Midbrain (tissue), 1 donor: ENCODE measurements at regions not wholly inside any gene's neighbourhood (a gene's known extent, or its start where the extent isn't known, plus 50 kb on each side); places are given as distances from the start of the nearest gene placed in this dataset.

Experiments used
- DNase-seq: peaks from one replicate; lab custom pipeline; 2025; lab: John Stamatoyannopoulos, UW

DNA sequence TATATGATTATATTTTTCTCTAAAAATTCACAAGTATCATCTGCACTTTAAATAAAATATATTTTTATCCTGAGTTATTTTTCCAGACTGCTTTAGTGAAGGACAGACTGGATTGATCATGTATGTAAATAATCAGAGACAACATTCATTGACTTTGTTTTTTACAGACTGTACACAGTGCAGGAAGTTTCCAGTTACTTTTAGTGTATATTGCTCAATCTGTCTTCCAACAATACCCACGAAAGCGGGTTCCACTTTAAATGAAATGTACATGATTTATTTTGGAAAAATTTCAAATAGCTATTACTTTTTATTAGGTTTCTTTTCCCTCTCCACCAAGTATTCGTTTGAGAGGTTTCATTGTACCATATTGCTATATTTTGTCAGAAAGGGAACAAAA is 497.0 kb downstream of the FSCB start:
- no peak for DNase-seq

- no peak for DNase-seq
These were observed 497.4 kb downstream of the FSCB start for GRCh38 chr14:44009642-44010041.

GRCh38 chr14:43988989-43989388 is 518.1 kb downstream of the FSCB start:
- DNase-seq: no peak

- no peak for DNase-seq
These were observed 523.4 kb downstream of the FSCB start for GRCh38 chr14:43983721-43984120.

DNA sequence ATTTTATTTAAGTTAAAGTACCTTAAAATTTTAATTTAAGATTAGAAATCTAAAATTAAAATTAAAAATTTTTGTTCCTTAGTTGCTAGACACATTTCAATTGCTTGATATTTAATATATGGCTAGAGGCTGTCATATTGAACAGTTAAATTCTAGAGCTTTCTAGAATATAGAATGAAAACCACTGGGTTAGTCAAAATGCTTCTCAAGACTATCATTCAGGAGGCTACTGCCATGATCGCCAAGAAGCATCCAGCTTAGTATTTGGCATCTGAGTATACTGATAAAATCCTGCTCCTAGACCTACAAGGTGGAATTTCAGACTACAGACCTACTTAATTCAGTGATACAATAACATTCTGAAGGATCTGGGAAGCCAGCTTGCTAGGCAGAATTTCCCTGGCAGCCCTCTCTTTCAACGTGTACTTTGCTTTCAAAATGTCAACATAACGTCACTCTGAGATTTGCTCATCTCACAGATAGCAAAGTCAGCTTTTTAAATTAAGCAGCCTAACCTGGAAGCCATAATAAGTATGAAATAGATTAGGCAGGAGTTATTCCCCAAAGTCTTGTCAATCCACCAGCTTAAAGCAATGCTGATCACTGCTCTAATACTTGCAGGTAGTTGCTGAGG is 525.8 kb downstream of the FSCB start:
- no peak for DNase-seq

- DNase-seq: no peak
These were observed 550.3 kb downstream of the FSCB start for GRCh38 chr14:43956741-43957140.

DNA sequence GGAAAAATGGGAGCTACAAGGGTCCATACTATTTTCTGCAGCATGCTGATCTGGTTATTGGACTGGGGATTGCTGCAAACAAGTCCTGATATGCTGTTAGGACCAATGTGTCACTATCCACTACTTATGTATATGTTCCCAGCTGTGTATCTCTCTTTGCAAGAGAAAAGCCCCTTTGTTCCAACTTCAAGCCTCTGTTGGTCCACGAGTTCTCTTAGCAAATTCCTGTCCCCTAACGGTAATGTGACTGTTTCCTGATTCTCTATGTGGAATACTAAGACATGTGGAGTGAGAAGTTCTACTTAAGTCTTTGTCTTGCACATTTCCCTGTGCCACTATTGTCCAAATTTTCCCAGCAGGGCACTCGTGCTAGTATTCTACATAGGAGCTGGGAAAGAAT is 557.7 kb downstream of the FSCB start:
- DNase-seq: no peak

- DNase-seq: no peak
These were observed 567.2 kb downstream of the FSCB start for GRCh38 chr14:43939836-43940235.

DNA sequence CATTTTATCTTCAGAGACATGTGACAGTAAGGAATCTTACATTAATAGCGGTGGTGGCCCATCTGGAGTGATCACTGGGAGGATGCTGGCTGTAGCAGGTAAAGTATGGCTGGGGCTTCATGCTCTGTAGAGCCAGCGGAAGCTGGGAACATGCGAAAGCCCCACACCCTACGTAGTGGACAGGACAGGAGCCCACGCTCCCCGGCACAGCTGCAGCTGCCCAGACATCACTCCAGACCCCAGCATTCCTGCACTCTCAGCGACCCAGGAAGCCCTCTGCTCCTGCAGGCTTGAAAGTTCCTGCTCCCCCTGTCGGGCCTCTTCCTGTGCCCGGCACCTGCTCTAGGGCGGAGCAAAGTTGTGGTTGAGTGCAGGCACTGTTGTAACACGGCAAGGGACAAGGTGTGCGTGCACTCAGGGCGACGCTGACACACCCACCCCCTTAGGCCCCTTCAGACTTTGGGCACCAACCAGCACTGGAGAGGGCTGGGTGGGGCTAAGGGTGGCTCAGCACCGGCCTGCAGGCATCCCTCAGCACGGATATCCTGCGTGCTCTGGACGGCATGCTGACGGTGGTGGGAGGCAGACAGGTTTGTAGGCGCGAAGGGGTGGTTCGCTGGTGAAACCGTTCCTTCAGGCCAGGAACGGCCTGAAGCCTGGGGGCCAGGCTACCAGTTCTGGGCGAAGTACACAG is 568.3 kb downstream of the FSCB start:
- DNase-seq: no peak

GRCh38 chr14:43937001-43937400 is 570.1 kb downstream of the FSCB start:
- no peak for DNase-seq

- no peak for DNase-seq
These were observed 573.0 kb downstream of the FSCB start for GRCh38 chr14:43934102-43934501.

- no peak for DNase-seq
These were observed 592.9 kb downstream of the FSCB start for GRCh38 chr14:43914041-43914693.

DNA sequence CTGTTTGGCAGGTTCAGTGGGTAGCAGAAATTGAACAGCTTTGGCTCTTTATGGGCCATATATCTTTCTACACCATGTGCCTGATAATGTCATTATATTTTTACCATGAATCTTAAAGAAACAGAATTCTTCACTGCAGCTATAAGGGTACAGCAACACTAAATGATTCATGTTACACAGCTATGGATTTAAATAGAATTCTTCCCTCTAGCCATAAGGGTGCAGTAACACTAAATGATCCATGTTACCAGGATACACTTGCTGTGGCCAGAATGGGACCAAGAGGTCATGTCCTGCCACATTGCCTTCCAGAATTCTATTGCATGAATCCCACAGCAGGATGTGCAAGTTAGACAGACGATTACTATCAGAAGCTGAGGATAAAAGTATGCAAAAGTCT is 603.9 kb downstream of the FSCB start:
- DNase-seq: no peak

DNA sequence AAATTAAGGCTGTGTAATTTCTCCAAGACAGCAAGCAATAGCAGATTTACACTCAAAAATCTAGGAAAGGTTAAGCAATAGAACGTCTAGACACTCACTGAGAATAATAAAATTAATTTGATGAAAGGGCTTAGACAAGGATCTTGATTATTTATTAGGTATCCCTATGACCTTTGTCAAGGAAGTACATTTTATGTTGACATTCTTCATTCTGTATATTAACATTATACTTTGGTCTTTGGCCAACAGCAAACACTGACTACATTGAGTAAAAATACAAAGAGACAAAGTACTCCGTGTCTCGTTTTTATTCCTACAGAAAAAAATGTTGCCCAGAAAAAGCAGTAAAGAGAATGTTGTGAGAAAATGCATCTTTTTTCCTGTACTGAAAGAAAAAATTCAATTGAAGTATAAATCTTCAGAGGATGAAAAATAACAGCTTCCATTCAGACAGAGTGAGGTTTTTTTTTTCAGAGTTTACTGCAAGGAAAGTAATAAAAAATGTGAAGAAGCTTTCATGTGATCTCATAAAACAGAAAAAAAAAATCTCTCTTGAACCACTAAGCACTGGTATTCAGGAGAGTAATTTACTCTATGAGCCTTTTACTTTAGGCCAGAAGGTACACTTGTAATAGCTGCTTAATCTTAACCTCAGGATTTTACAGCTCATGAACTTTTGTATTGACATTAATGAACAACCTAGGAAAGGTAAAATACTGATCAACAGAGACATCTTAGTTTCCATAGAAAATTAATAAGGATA is 605.0 kb downstream of the FSCB start:
- DNase-seq: no peak

DNA sequence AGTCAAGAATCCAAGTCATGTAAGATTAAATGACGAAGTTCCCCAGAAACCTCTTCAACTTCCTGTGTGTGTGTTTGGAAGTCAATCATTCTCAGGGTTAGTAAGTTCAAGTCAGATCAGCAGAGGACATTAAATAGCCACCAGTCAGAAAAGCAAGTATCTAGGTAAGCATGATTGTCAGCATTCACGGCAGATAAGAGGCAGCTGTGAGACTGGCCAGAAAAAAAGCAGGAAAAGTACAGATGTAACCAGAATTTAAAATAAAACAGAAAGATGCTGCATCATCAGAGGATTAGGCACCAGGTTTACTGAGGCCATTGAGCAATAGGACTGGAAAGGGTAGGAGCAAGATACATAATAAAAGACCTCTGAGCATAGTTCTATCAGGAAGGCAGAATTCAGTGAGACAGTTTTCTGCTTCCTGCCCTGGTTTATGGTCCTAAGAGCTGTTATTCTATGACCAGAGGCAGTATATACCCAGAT is 606.9 kb downstream of the FSCB start:
- no peak for DNase-seq

- DNase-seq: peak; percentile 2
These were observed 608.4 kb downstream of the FSCB start for GRCh38 chr14:43898687-43899086.

GRCh38 chr14:43896044-43896443 is 611.0 kb downstream of the FSCB start:
- DNase-seq: no peak

GRCh38 chr14:43894534-43894933 is 612.5 kb downstream of the FSCB start:
- no peak for DNase-seq

DNA sequence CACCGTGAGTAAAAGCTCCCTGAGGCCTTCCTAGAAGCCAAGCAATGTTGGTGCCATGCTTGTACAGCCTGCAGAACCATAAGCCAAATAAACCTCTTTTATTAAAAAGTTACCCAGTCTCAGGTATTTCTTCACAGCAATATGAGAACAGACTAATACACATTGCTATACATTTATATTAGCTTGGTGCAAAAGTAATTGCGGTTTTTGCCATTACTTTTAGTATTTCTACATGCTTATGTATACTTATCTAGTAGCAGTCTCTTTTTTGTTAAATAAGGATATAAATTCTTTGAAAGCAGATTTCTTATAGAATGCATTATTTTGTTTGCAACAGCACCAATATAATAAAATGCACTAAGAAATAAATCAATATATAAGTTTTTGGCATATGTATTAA is 619.6 kb downstream of the FSCB start:
- DNase-seq: no peak

DNA sequence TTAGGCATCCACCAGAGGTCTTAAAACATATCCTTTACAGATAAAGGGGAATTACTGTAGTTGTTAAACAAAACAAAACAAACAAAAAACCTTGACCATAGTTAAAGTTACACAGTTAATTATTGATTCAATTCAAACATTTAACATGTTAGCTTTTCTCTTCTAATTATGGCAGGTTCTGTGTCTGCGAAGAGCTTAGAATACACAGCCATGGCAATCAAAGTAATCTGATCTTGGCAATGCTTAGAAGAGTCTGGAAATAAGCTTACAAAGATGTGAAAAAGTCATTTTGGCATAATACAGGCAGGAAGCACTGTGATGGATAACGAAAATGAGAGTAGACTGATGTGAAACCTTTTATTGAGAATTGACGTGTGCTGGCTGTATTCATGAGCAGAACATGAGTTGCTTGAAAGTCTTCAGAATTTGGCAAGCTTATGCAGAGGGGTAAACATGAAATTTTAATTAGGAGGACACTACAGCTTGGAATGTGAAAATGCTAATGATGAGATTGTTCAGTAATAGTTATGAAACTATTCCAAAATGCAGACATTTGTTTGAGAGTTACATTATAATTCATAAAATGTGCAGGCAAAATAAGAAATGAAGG is 629.6 kb downstream of the FSCB start:
- DNase-seq: no peak

DNA sequence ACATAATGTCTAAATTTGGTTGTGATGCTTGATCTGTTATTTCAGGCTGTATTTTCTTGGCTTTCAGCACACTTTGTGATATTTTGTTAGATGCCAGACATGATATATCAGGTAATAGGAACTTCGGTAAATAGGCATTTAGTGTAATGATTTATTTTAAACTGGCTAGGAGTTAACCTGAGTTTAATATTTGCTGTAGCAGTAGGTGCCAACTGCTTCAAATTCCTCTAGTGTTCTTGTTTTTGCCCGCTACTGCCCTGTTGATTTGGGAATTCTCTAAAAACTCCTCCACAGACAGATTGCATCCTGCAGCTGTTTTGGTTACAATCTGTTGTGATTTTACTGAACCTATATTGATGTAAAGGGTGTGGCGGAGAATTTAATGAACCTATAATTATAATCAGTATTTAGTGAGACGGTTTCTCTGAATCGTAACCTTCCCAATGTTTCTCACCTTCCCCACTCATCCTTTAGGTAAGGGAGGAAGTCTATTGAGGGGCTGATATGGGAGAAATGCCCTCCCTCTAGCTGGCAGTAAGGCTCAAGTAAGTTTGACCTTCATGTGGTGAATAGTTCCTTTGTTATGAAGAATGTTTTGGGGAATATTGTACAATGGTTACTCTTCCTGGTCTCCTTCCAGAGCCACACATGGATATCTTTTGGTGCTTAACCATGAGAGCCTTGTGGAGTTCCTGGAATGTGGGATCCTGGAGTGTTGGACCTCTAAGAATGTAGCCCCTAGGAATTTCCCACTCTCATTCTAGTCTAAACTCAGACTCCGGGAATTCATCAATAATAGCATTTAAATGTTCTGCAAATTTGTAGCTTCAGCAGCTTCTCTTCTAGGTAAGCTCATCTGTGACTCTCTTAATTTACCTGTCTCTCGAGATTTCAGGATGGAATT is 634.1 kb downstream of the FSCB start:
- DNase-seq: no peak
